ENCODE measurements at regions not wholly inside any gene's neighbourhood (a gene's known extent, or its start where the extent isn't known, plus 50 kb on each side); places are given as distances from the start of the nearest gene placed in this dataset.

DNA sequence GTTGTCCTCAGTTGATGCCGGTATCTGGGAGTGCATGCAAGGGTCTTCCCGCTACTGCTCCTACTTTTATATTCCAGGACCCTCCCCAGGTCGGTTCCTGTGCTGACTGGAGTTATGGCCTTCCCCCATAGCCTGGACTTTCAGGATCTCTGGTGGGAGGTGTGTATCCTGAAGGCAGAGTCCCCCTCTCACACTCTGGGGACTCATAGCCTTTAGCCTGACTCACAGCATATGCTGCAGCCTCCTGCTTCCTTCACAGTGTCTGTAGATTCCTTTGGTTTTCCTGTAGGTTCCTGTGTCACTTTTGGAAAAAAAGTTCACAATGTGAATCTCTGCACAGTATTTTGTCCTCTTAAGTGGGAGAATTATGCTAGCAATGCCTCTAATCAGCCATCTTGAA, 180.6 kb upstream of the RBMS3 start:
- H3K27ac ChIP-seq = no peak overlapping the region
- H3K36me3 ChIP-seq = no peaks in the 10 kb centered on the region
- H3K4me1 ChIP-seq = no peaks in the 10 kb centered on the region
- no peak for TF ChIP-seq CTCF (IDR thresholded peaks at IDR 0.05 in 8 of 11, conservative IDR thresholded peaks at IDR 0.05 in 3 of 11)
- TF ChIP-seq POLR2AphosphoS5 (IDR thresholded peaks at IDR 0.05) = no peak
- TF ChIP-seq POLR2A (IDR thresholded peaks at IDR 0.05) = no peak
- no peak for DNase-seq
- intact Hi-C loops (cut with DNase I; ENCODE audit: low total_unique reads) = no loop called here
- 86 to 100% (median 93%) methylated on average over 3 of the region's 3 CpGs for WGBS, 5 donors
- peaks cover 0 to 37% (median 21%) of the 10 kb centered on the region in 8 donors for H3K9me3 ChIP-seq
- H3K27me3 ChIP-seq (replicated peaks in 1 of 7) = no peaks in the 10 kb centered on the region
- H3K4me3 ChIP-seq = no peak overlapping the region

- H3K4me1 ChIP-seq = peaks cover 0 to 6% (median 0%) of the 10 kb centered on the region in 6 donors
- intact Hi-C loops (cut with DNase I; ENCODE audit: low total_unique reads) = no loop called here
- H3K27me3 ChIP-seq (replicated peaks in 1 of 7) = no peaks in the 10 kb centered on the region
- WGBS, 5 donors = 18 to 27% (median 23%) methylated on average over 2 of the region's 2 CpGs
- no peaks in the 10 kb centered on the region for H3K36me3 ChIP-seq
- no peak for TF ChIP-seq POLR2A (IDR thresholded peaks at IDR 0.05)
- no peak overlapping the region for H3K27ac ChIP-seq
- H3K9me3 ChIP-seq = peaks cover 0 to 4% (median 0%) of the 10 kb centered on the region in 8 donors
- no peak for DNase-seq
- H3K4me3 ChIP-seq = no peak overlapping the region
These were observed 152.9 kb upstream of the RBMS3 start for GRCh38 chr3:29128001-29128400.

DNA sequence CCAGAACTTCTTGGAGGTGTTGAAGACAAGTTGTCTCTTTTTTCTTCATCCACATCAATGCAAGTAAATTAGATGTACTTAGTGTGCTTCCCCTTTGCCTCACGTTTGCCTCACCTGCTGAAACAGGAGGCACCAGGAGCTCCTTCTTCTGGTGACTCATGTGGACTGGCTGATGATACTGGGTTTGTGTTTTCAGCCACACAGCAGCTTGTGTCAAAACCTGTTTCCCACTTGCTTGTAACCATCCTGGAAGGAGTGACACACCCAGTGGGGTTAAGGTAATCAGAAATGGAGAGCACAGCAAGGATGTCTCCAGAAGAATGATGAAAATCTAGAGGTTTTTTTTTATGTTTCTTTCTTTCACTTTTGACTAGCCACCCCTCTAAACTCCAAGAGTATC, 143.3 kb upstream of the RBMS3 start:
- TF ChIP-seq POLR2AphosphoS5 (IDR thresholded peaks at IDR 0.05) (no peak), POLR2A (IDR thresholded peaks at IDR 0.05) (no peak), CTCF (IDR thresholded peaks at IDR 0.05 in 8 of 11, conservative IDR thresholded peaks at IDR 0.05 in 3 of 11) (no peak)
- no peaks in the 10 kb centered on the region for H3K27me3 ChIP-seq (replicated peaks in 1 of 7)
- WGBS, 5 donors = 44 to 74% (median 60%) methylated on average over 1 of the region's 1 CpG
- no peak overlapping the region for H3K4me3 ChIP-seq
- H3K9me3 ChIP-seq = peaks cover 0 to 2% (median 0%) of the 10 kb centered on the region in 8 donors
- H3K36me3 ChIP-seq = no peaks in the 10 kb centered on the region
- intact Hi-C loops (cut with DNase I; ENCODE audit: low total_unique reads) = no loop called here
- H3K4me1 ChIP-seq = peaks cover 0 to 14% (median 0%) of the 10 kb centered on the region in 6 donors
- DNase-seq = no peak
- no peak overlapping the region for H3K27ac ChIP-seq

DNA sequence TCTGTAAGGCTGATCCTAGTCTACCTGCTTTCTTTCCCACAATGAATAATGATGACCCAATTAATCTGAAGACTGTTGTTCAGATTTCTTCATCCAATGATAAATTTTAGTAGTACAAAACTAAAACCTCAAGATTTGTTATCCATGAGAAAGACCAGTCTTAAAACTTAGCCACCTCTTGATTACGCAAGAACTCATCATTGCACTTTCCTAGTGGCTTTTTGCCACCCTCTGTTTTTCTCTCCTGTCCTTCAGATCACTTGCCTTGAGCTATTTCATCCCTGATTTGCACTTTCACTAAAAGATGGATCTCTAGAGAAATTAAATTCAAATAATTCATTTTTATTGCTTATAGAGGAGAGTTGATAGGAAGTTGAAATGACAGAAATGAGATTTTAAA, 142.7 kb upstream of the RBMS3 start:
- no peak overlapping the region for H3K4me3 ChIP-seq
- no peak for DNase-seq
- H3K27ac ChIP-seq = no peak overlapping the region
- TF ChIP-seq POLR2A (IDR thresholded peaks at IDR 0.05) (no peak), CTCF (IDR thresholded peaks at IDR 0.05 in 8 of 11, conservative IDR thresholded peaks at IDR 0.05 in 3 of 11) (no peak), POLR2AphosphoS5 (IDR thresholded peaks at IDR 0.05) (no peak)
- no peaks in the 10 kb centered on the region for H3K9me3 ChIP-seq
- peaks cover 0 to 14% (median 0%) of the 10 kb centered on the region in 6 donors for H3K4me1 ChIP-seq
- WGBS, 5 donors = 89 to 97% (median 90%) methylated on average over 1 of the region's 1 CpG
- H3K27me3 ChIP-seq (replicated peaks in 1 of 7) = no peaks in the 10 kb centered on the region
- intact Hi-C loops (cut with DNase I; ENCODE audit: low total_unique reads) = no loop called here
- no peaks in the 10 kb centered on the region for H3K36me3 ChIP-seq

DNA sequence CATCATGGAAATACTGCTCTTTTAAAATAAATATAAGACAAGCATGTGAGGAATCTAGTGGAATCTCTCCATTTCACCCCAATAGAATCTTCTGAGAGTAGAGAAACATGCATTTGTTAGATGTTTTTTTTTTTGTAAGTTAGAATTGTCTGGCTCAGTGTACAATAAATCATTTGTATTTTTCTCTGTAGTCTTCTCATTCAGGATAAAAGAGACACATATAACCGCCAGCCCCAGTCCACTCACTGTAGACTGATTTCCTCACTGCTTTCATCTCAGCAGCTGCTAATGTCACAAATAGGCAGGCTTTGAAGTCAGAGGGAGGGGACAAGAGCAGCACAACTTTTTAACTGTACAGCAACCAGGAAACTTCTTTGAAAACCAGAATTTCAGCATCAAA, 140.2 kb upstream of the RBMS3 start:
- peak overlapping the region in 6 of 8 donors; percentile 32 to 60 (median 36) for H3K27ac ChIP-seq
- intact Hi-C loops (cut with DNase I; ENCODE audit: low total_unique reads) = no loop called here
- 24 to 55% (median 37%) methylated on average over 1 of the region's 1 CpG for WGBS, 5 donors
- no peaks in the 10 kb centered on the region for H3K27me3 ChIP-seq (replicated peaks in 1 of 7)
- TF ChIP-seq POLR2AphosphoS5 (IDR thresholded peaks at IDR 0.05) (no peak), CTCF (IDR thresholded peaks at IDR 0.05 in 8 of 11, conservative IDR thresholded peaks at IDR 0.05 in 3 of 11) (no peak), POLR2A (IDR thresholded peaks at IDR 0.05) (no peak)
- H3K4me1 ChIP-seq = peaks cover 0 to 24% (median 0%) of the 10 kb centered on the region in 6 donors
- no peaks in the 10 kb centered on the region for H3K36me3 ChIP-seq
- H3K4me3 ChIP-seq = no peak overlapping the region
- DNase-seq = no peak
- H3K9me3 ChIP-seq = no peaks in the 10 kb centered on the region
